ENCODE measurements at regions not wholly inside any gene's neighbourhood (a gene's known extent, or its start where the extent isn't known, plus 50 kb on each side); places are given as distances from the start of the nearest gene placed in this dataset.

DNA sequence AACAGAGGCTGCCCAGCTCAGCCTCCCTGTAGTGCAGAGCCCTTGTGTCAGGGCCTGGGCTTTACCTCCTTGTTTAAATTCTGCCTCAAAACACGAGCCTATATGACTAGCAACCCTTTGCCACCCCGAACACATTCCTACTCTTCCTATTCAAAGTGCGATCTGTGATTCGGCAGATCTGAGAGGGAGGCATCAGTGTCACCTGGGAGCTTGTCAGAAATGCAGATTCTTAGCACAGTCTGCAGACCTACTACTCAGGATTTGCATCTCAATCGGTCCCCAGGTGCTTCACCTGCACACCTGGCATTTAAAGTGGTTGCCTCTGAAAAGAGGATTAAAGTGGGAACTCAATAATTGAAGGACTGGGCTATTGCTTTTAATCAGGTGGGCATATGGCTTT is 273.2 kb upstream of the TOPAZ1 start:
- Mint-ChIP-seq H3K27me3 (ENCODE audit: low read depth, poor library complexity) (peaks cover 12% of the 10 kb centered on the region), H3K9me3 (no peaks in the 10 kb centered on the region)

GRCh38 chr3:43969944-43970343 is 271.7 kb upstream of the TOPAZ1 start:
- Mint-ChIP-seq H3K27me3 (ENCODE audit: low read depth, poor library complexity) (peaks cover 12% of the 10 kb centered on the region), H3K27ac (no peak overlapping the region), H3K36me3 (ENCODE audit: low read depth) (no peaks in the 10 kb centered on the region), H3K4me1 (peaks cover 13% of the 10 kb centered on the region), H3K9me3 (no peaks in the 10 kb centered on the region), H3K4me3 (no peak overlapping the region)
- TF ChIP-seq, protein P1, sequence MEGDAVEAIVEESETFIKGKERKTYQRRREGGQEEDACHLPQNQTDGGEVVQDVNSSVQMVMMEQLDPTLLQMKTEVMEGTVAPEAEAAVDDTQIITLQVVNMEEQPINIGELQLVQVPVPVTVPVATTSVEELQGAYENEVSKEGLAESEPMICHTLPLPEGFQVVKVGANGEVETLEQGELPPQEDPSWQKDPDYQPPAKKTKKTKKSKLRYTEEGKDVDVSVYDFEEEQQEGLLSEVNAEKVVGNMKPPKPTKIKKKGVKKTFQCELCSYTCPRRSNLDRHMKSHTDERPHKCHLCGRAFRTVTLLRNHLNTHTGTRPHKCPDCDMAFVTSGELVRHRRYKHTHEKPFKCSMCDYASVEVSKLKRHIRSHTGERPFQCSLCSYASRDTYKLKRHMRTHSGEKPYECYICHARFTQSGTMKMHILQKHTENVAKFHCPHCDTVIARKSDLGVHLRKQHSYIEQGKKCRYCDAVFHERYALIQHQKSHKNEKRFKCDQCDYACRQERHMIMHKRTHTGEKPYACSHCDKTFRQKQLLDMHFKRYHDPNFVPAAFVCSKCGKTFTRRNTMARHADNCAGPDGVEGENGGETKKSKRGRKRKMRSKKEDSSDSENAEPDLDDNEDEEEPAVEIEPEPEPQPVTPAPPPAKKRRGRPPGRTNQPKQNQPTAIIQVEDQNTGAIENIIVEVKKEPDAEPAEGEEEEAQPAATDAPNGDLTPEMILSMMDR (IDR thresholded peaks at IDR 0.05) = no peak
- no peak for DNase-seq

More for the DNA sequence above, 273.2 kb upstream of the TOPAZ1 start:
- TF ChIP-seq, protein P1 (IDR thresholded peaks at IDR 0.05) = no peak
- DNase-seq = no peak
- Mint-ChIP-seq H3K36me3 (ENCODE audit: low read depth) (no peaks in the 10 kb centered on the region), H3K27ac (no peak overlapping the region), H3K4me3 (no peak overlapping the region), H3K4me1 (peaks cover 13% of the 10 kb centered on the region)

GRCh38 chr3:43970351-43970750 is 271.3 kb upstream of the TOPAZ1 start:
- Mint-ChIP-seq H3K36me3 (ENCODE audit: low read depth) (no peaks in the 10 kb centered on the region), H3K27ac (no peak overlapping the region), H3K9me3 (no peaks in the 10 kb centered on the region), H3K27me3 (ENCODE audit: low read depth, poor library complexity) (peaks cover 9% of the 10 kb centered on the region), H3K4me1 (peaks cover 13% of the 10 kb centered on the region), H3K4me3 (no peak overlapping the region)
- TF ChIP-seq, protein P1 (IDR thresholded peaks at IDR 0.05) = no peak
- DNase-seq = no peak

GRCh38 chr3:43970920-43971319 is 270.8 kb upstream of the TOPAZ1 start:
- Mint-ChIP-seq H3K4me3 (no peak overlapping the region), H3K4me1 (peaks cover 13% of the 10 kb centered on the region), H3K9me3 (peaks cover 5% of the 10 kb centered on the region), H3K36me3 (ENCODE audit: low read depth) (no peaks in the 10 kb centered on the region), H3K27me3 (ENCODE audit: low read depth, poor library complexity) (peaks cover 5% of the 10 kb centered on the region), H3K27ac (no peak overlapping the region)
- TF ChIP-seq, protein P1 (IDR thresholded peaks at IDR 0.05) = no peak
- no peak for DNase-seq

DNA sequence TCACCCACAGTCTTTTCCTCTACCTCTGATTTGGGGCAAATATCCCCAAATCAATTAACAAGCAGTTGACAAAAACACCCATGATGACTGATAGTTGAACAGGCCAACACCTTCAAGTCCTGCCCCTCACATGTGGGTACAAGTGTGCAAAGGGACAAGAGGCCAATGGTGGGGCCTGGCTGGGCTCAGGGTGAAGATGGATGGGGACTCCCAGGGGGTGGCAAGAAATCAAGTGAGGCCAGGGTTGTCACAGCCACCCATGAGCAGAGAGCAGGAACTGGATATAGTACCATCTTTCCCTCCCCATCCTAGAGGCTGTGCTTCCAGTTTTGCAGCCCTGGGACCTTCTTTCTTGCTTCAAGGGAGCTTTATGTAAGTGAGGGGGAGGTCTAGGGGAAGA is 270.2 kb upstream of the TOPAZ1 start:
- Mint-ChIP-seq H3K4me3 (no peak overlapping the region), H3K27me3 (ENCODE audit: low read depth, poor library complexity) (peaks cover 3% of the 10 kb centered on the region), H3K36me3 (ENCODE audit: low read depth) (no peaks in the 10 kb centered on the region), H3K9me3 (peaks cover 10% of the 10 kb centered on the region), H3K27ac (peak overlapping the region; percentile 51), H3K4me1 (peaks cover 13% of the 10 kb centered on the region)
- no peak for DNase-seq
- TF ChIP-seq, protein P1 (IDR thresholded peaks at IDR 0.05) = no peak

DNA sequence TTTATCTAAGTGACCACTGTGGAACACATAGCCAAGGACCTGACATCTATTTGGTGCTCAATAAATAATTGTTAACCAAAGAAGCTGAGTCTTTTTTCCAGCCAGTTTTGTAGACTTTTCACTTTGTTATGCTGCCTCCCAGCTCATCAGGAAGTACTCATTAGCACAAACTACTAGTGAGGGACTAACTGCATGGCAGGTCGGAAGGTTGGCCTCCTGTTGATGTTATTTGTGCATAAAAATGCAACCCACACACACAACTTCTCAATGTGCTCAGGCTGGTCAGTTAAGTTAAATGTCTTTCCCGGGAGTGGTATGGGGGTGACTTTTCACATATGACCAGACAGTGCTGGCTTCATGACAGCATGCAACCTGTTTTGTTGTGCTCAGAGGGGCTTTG is 263.0 kb upstream of the TOPAZ1 start:
- no peaks in the 10 kb centered on the region for H3K36me3 Mint-ChIP-seq (ENCODE audit: low read depth)
- TF ChIP-seq, protein P1 (IDR thresholded peaks at IDR 0.05) = no peak
- H3K27ac Mint-ChIP-seq = no peak overlapping the region
- H3K27me3 Mint-ChIP-seq (ENCODE audit: low read depth, poor library complexity) = peaks cover 6% of the 10 kb centered on the region
- H3K4me1 Mint-ChIP-seq = peaks cover 8% of the 10 kb centered on the region
- DNase-seq = no peak
- peaks cover 14% of the 10 kb centered on the region for H3K9me3 Mint-ChIP-seq
- no peak overlapping the region for H3K4me3 Mint-ChIP-seq

All from nephron progenitor cell (in vitro differentiated cells).